HCT116 (cell line): ENCODE measurements at regions not wholly inside any gene's neighbourhood (a gene's known extent, or its start where the extent isn't known, plus 50 kb on each side); places are given as distances from the start of the nearest gene placed in this dataset.

Experiments
- ATAC-seq: fragments of 200-7000 bp; cut with Tn5 transposase; 2 replicates; pipeline ENCODE4 v1.9.1; 2020; ENCODE audit warnings: mild to moderate bottlenecking, moderate library complexity
- BruUV-seq: library from RNA; stranded (reverse); fragments of 400-500 nt; replicated peaks from 2 replicates; lab custom pipeline; 2021; lab: Mats Ljungman, UMichigan
- CTCF ChIA-PET: fragments of 300-600 bp; sonication (Branson Sonifier 250); formaldehyde crosslinking; loops from one replicate; lab custom pipeline; 2021; ENCODE audit warnings: antibody characterized with exemption; lab: Charles Lee
- POLR2A ChIA-PET: fragments of 300-600, 350-600 bp; sonication (Branson Sonifier 250); formaldehyde crosslinking; loops from one replicate; lab custom pipeline; 2021; ENCODE audit warnings: antibody characterized with exemption; lab: Charles Lee
- RAD21 ChIA-PET, 2 experiments: fragments of 300-600 bp; sonication (Branson Sonifier 250); formaldehyde crosslinking; loops; one replicate each; lab custom pipeline; 2023; ENCODE audit warnings: low total read pairs in 2 of 2; ENCODE audit not compliant: uncharacterized antibody in 2 of 2, unreplicated experiment in 2 of 2, low non-redundant PET in 1 of 2; lab: Charles Lee
- DNase-seq: peaks from one replicate; pipeline ENCODE4 v3.0.0-alpha.2; 2010; ENCODE audit warnings: low read depth, low spot score
- H2AFZ ChIP-seq: fragments of 200-600 bp; shearing (Covaris generic), sonication (generic); 2 replicates; pipeline ENCODE4 v1.6.1; 2017; ENCODE audit warnings: low read depth, mixed run types, mixed read lengths, antibody characterized with exemption, low read length; ENCODE audit not compliant: poor library complexity, severe bottlenecking
- H3K27ac ChIP-seq: 2 replicates; pipeline ENCODE4 v1.5.1; 2012; ENCODE audit warnings: low read depth, low read length
- H3K27me3 ChIP-seq: fragments of 200-600 bp; sonication (generic); 2 replicates; pipeline ENCODE4 v1.6.1; 2016; ENCODE audit warnings: mixed run types, low read length, mixed read lengths; ENCODE audit not compliant: insufficient read depth
- H3K36me3 ChIP-seq, 2 experiments: fragments of 200-500 bp in 1 of 2; fragments of 200-600 bp in 1 of 2; sonication (Bioruptor generic) in 1 of 2; sonication (generic) in 1 of 2; 2 replicates each; pipeline versions ENCODE4 v1.5.1 to v1.6.1; 2014 to 2016; ENCODE audit warnings: low read length in 2 of 2, inconsistent platforms in 1 of 2, mixed read lengths in 1 of 2, mixed run types in 1 of 2; ENCODE audit not compliant: insufficient read depth in 2 of 2, control insufficient read depth in 1 of 2
- H3K4me1 ChIP-seq, 2 experiments: fragments of 200-600 bp in 1 of 2; sonication (generic) in 1 of 2; 2 replicates each; pipeline versions ENCODE4 v1.5.1 to v1.6.1; 2012 to 2017; ENCODE audit warnings: low read length in 2 of 2, inconsistent platforms in 1 of 2, mild to moderate bottlenecking in 1 of 2, mixed read lengths in 1 of 2, mixed run types in 1 of 2, moderate library complexity in 1 of 2; ENCODE audit not compliant: insufficient read depth in 2 of 2, control insufficient read depth in 1 of 2
- H3K4me2 ChIP-seq: fragments of 200-600 bp; sonication (generic); 2 replicates; pipeline ENCODE4 v1.6.1; 2017; ENCODE audit warnings: mixed run types, low read length, mixed read lengths
- H3K4me3 ChIP-seq, 2 experiments: fragments of 200-600 bp in 1 of 2; sonication (generic) in 1 of 2; replicated peaks in 1 of 2; 2 replicates each; pipeline ENCODE4 v1.5.1; 2011 to 2016; ENCODE audit warnings: low read length in 2 of 2, control low read depth in 1 of 2, low read depth in 1 of 2, mild to moderate bottlenecking in 1 of 2, mixed read lengths in 1 of 2, mixed run types in 1 of 2
- H3K79me2 ChIP-seq: fragments of 200-600 bp; sonication (generic); 2 replicates; pipeline ENCODE4 v1.6.1; 2017; ENCODE audit warnings: mild to moderate bottlenecking, mixed run types, low read length, moderate library complexity, mixed read lengths; ENCODE audit not compliant: insufficient read depth
- H3K9ac ChIP-seq: fragments of 200-600 bp; sonication (generic); 2 replicates; pipeline ENCODE4 v1.6.1; 2016; ENCODE audit warnings: low read length, mixed read lengths
- H3K9me2 ChIP-seq: fragments of 200-600 bp; sonication (generic), shearing (Covaris generic); 2 replicates; pipeline ENCODE4 v1.6.1; 2017; ENCODE audit warnings: mixed run types, mild to moderate bottlenecking, moderate library complexity; ENCODE audit not compliant: insufficient read depth
- H3K9me3 ChIP-seq, 2 experiments: fragments of 200-500 bp in 1 of 2; fragments of 200-600 bp in 1 of 2; sonication (Bioruptor generic) in 1 of 2; sonication (generic) in 1 of 2; 2 replicates each; pipeline ENCODE4 v1.6.1; 2014 to 2017; ENCODE audit warnings: low read length in 2 of 2, mixed read lengths in 2 of 2, inconsistent platforms in 1 of 2, low read depth in 1 of 2, mild to moderate bottlenecking in 1 of 2, mixed run types in 1 of 2, moderate library complexity in 1 of 2; ENCODE audit not compliant: control insufficient read depth in 1 of 2, insufficient read depth in 1 of 2
- H4K20me1 ChIP-seq: fragments of 200-600 bp; sonication (generic), shearing (Covaris generic); 2 replicates; pipeline ENCODE4 v1.6.1; 2017; ENCODE audit warnings: mixed run types, mild to moderate bottlenecking, moderate library complexity; ENCODE audit not compliant: insufficient read depth
- CBX3 ChIP-seq: IDR thresholded peaks from 2 replicates; pipeline ENCODE4 v1.6.1; 2012; ENCODE audit warnings: low read depth
- CEBPB ChIP-seq: IDR thresholded peaks from 2 replicates; pipeline ENCODE4 v1.6.1; 2012; ENCODE audit warnings: low read depth
- EGR1 ChIP-seq: IDR thresholded peaks from 2 replicates; pipeline ENCODE4 v1.6.1; 2012; ENCODE audit warnings: low read depth
- EZH2 ChIP-seq: fragments of 200-600 bp; sonication (generic); IDR thresholded peaks from 2 replicates; pipeline ENCODE4 v1.6.1; 2017; ENCODE audit warnings: antibody characterized with exemption, mixed run types
- EZH2phosphoT487 ChIP-seq: fragments of 200-600 bp; IDR thresholded peaks from 2 replicates; pipeline ENCODE4 v1.6.1; 2018; ENCODE audit warnings: antibody characterized with exemption, borderline replicate concordance
- POLR2AphosphoS5 ChIP-seq: IDR thresholded peaks from 2 replicates; pipeline ENCODE4 v1.6.1; 2011; ENCODE audit warnings: mild to moderate bottlenecking, low read depth, low read length, moderate library complexity
- RAD21 ChIP-seq: IDR thresholded peaks from 2 replicates; pipeline ENCODE4 v1.6.1; 2012; ENCODE audit warnings: low read depth, mild to moderate bottlenecking
- SRF ChIP-seq: IDR thresholded peaks from 2 replicates; pipeline ENCODE4 v1.6.1; 2012; ENCODE audit warnings: low read depth
- TCF7L2 ChIP-seq: IDR thresholded peaks from 2 replicates; pipeline ENCODE4 v1.7.0; 2011; ENCODE audit warnings: borderline replicate concordance, inconsistent platforms; ENCODE audit not compliant: insufficient read depth, insufficient read length; ENCODE audit errors: extremely low read depth
- intact Hi-C: fragments of 100-400 bp; cut with micrococcal nuclease; formaldehyde crosslinking; loops from 2 replicates; pipeline ENCODE4 v1.10.0; 2022
- TF ChIP-seq, protein P1 (sequence below): IDR thresholded peaks from 2 replicates; pipeline ENCODE4 v1.6.1; 2012; ENCODE audit warnings: low read depth
- TF ChIP-seq, protein P2 (sequence below): IDR thresholded peaks from 2 replicates; pipeline ENCODE4 v1.6.1; 2011; ENCODE audit warnings: mild to moderate bottlenecking, low read length, moderate library complexity; ENCODE audit not compliant: insufficient replicate concordance; ENCODE audit errors: extremely low read depth

DNA sequence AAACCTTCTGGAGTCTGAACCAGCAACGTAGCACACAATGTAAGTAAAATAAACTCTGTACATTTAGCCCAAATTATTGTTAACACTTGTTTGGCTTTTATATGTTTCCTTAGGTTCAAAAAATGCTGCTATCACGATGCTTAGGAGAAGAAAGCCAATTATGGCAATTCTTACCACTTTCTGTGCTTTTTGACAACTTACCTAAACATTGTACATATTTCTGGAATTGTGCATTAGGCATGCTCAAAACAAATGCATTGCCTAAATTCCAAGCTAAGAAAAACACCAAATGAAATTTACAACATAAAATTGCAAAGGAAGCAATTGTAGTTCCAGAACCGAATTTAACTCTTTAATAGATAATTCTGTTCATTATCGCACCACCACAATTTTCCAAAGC, 585.6 kb upstream of the DSEL start:
- POLR2A ChIA-PET = no interaction called here
- DNase-seq (no peak), ATAC-seq (no peak)
- no peaks in the 10 kb centered on the region for H3K9me2 ChIP-seq
- intact Hi-C loops = no loop called here
- no peak overlapping the region for H3K27ac ChIP-seq
- no peak overlapping the region for H2AFZ ChIP-seq
- no peaks in the 10 kb centered on the region; the same call in 1 of the 2 replicates for H4K20me1 ChIP-seq
- no peak overlapping the region for H3K4me2 ChIP-seq
- no peaks in the 10 kb centered on the region for H3K27me3 ChIP-seq
- no peaks in the 10 kb centered on the region for H3K79me2 ChIP-seq
- H3K4me1 ChIP-seq = no peaks in the 10 kb centered on the region
- H3K4me3 ChIP-seq = no peak overlapping the region
- TF ChIP-seq, protein P1, sequence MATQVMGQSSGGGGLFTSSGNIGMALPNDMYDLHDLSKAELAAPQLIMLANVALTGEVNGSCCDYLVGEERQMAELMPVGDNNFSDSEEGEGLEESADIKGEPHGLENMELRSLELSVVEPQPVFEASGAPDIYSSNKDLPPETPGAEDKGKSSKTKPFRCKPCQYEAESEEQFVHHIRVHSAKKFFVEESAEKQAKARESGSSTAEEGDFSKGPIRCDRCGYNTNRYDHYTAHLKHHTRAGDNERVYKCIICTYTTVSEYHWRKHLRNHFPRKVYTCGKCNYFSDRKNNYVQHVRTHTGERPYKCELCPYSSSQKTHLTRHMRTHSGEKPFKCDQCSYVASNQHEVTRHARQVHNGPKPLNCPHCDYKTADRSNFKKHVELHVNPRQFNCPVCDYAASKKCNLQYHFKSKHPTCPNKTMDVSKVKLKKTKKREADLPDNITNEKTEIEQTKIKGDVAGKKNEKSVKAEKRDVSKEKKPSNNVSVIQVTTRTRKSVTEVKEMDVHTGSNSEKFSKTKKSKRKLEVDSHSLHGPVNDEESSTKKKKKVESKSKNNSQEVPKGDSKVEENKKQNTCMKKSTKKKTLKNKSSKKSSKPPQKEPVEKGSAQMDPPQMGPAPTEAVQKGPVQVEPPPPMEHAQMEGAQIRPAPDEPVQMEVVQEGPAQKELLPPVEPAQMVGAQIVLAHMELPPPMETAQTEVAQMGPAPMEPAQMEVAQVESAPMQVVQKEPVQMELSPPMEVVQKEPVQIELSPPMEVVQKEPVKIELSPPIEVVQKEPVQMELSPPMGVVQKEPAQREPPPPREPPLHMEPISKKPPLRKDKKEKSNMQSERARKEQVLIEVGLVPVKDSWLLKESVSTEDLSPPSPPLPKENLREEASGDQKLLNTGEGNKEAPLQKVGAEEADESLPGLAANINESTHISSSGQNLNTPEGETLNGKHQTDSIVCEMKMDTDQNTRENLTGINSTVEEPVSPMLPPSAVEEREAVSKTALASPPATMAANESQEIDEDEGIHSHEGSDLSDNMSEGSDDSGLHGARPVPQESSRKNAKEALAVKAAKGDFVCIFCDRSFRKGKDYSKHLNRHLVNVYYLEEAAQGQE = no peak
- no peak for TF ChIP-seq EGR1
- TF ChIP-seq SRF = no peak
- no peak for TF ChIP-seq POLR2AphosphoS5
- no peak for TF ChIP-seq TCF7L2
- TF ChIP-seq, protein P2, sequence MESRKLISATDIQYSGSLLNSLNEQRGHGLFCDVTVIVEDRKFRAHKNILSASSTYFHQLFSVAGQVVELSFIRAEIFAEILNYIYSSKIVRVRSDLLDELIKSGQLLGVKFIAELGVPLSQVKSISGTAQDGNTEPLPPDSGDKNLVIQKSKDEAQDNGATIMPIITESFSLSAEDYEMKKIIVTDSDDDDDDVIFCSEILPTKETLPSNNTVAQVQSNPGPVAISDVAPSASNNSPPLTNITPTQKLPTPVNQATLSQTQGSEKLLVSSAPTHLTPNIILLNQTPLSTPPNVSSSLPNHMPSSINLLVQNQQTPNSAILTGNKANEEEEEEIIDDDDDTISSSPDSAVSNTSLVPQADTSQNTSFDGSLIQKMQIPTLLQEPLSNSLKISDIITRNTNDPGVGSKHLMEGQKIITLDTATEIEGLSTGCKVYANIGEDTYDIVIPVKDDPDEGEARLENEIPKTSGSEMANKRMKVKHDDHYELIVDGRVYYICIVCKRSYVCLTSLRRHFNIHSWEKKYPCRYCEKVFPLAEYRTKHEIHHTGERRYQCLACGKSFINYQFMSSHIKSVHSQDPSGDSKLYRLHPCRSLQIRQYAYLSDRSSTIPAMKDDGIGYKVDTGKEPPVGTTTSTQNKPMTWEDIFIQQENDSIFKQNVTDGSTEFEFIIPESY = no peak
- TF ChIP-seq RAD21 = no peak
- no peak for TF ChIP-seq EZH2phosphoT487
- no peak for TF ChIP-seq EZH2
- no peak for TF ChIP-seq CEBPB
- no peak for TF ChIP-seq CBX3
- no peak overlapping the region for H3K9ac ChIP-seq
- RAD21 ChIA-PET = no interaction called here
- no TSS peak for BruUV-seq
- CTCF ChIA-PET = no interaction called here
- H3K36me3 ChIP-seq = no peaks in the 10 kb centered on the region
- peaks cover 6 to 9% of the 10 kb centered on the region in 2 experiments; a peak in 3 of 4 replicates for H3K9me3 ChIP-seq
